Testis (tissue), 2 donors: ENCODE measurements at regions not wholly inside any gene's neighbourhood (a gene's known extent, or its start where the extent isn't known, plus 50 kb on each side); places are given as distances from the start of the nearest gene placed in this dataset.

Source experiments
- DNase-seq: peaks from one replicate; pipeline ENCODE4 v3.0.0-alpha.2; 2019
- H3K27ac ChIP-seq, 2 donors: fragments of 200-600 bp; sonication (generic); one replicate each; pipeline ENCODE4 v1.5.1; 2019
- H3K27me3 ChIP-seq: fragments of 200-600 bp; sonication (generic); one replicate; pipeline ENCODE4 v1.5.1; 2019
- H3K36me3 ChIP-seq: fragments of 200-600 bp; sonication (generic); one replicate; pipeline ENCODE4 v1.5.1; 2017; ENCODE audit warnings: low read depth; ENCODE audit errors: missing control alignments
- H3K4me1 ChIP-seq: fragments of 200-600 bp; sonication (generic); one replicate; pipeline ENCODE4 v1.5.1; 2019
- H3K4me3 ChIP-seq, 2 donors: fragments of 200-600 bp; sonication (generic); one replicate each; pipeline ENCODE4 v1.5.1; 2017 to 2019
- H3K9me3 ChIP-seq: fragments of 200-600 bp; sonication (generic); one replicate; pipeline ENCODE4 v1.5.1; 2017
- CTCF ChIP-seq, 3 experiments: fragments of 450-650 bp in 2 of 3; fragments of 200-600 bp in 1 of 3; sonication (generic) in 1 of 3; IDR thresholded peaks; one replicate each; pipeline ENCODE4 v1.5.1; 2016 to 2019; ENCODE audit warnings: antibody characterized with exemption in 3 of 3, mild to moderate bottlenecking in 2 of 3, moderate library complexity in 1 of 3
- POLR2A ChIP-seq: fragments of 450-650 bp; IDR thresholded peaks from one replicate; pipeline ENCODE4 v1.6.1; 2017; ENCODE audit warnings: antibody characterized with exemption, mild to moderate bottlenecking, moderate library complexity
- WGBS, 2 donors: methylation state at CpG; one replicate each; pipeline ENCODE4 v1.1.5; 2018; 5-methylcytosine and 5-hydroxymethylcytosine counted together
- intact Hi-C: fragments of 100-400 bp; cut with DNase I; formaldehyde crosslinking; loops from one replicate; pipeline ENCODE4 v1.15.1; 2023; ENCODE audit warnings: low total_unique reads

- H3K36me3 ChIP-seq: no peaks in the 10 kb centered on the region
- intact Hi-C loops: no loop called here
- no peak for TF ChIP-seq CTCF (IDR thresholded peaks at IDR 0.05)
- TF ChIP-seq POLR2A: no peak
- no peaks in the 10 kb centered on the region for H3K27me3 ChIP-seq
- no peak overlapping the region for H3K27ac ChIP-seq
- no peak overlapping the region for H3K4me3 ChIP-seq
- DNase-seq: no peak
- WGBS, 2 donors: 84 to 88% methylated on average over 9 to 10 of the region's 10 CpGs
- no peaks in the 10 kb centered on the region for H3K9me3 ChIP-seq
- H3K4me1 ChIP-seq: no peaks in the 10 kb centered on the region
These were observed 283.9 kb downstream of the SMOC2 start for GRCh38 chr6:168724669-168725570.

GRCh38 chr6:168724033-168724432, 283.0 kb downstream of the SMOC2 start:
- H3K4me3 ChIP-seq: no peak overlapping the region
- no peaks in the 10 kb centered on the region for H3K9me3 ChIP-seq
- no peaks in the 10 kb centered on the region for H3K36me3 ChIP-seq
- no peak for TF ChIP-seq CTCF (IDR thresholded peaks at IDR 0.05)
- TF ChIP-seq POLR2A: no peak
- no peaks in the 10 kb centered on the region for H3K27me3 ChIP-seq
- WGBS, 2 donors: 100% methylated on average over 1 of the region's 1 CpG
- no peaks in the 10 kb centered on the region for H3K4me1 ChIP-seq
- DNase-seq: no peak
- H3K27ac ChIP-seq: no peak overlapping the region
- intact Hi-C loops: no loop called here

GRCh38 chr6:168722397-168722796, 281.4 kb downstream of the SMOC2 start:
- Histone ChIP-seq H3K9me3 (no peaks in the 10 kb centered on the region), H3K4me3 (no peak overlapping the region), H3K27ac (no peak overlapping the region), H3K27me3 (no peaks in the 10 kb centered on the region), H3K4me1 (no peaks in the 10 kb centered on the region), H3K36me3 (no peaks in the 10 kb centered on the region)
- intact Hi-C loops: no loop called here
- no peak for TF ChIP-seq POLR2A
- no peak for TF ChIP-seq CTCF (IDR thresholded peaks at IDR 0.05)
- no peak for DNase-seq
- WGBS, 2 donors: 80 to 88% methylated on average over 4 of the region's 4 CpGs

- H3K27ac ChIP-seq: no peak overlapping the region
- no peaks in the 10 kb centered on the region for H3K36me3 ChIP-seq
- intact Hi-C loops: no loop called here
- no peaks in the 10 kb centered on the region for H3K27me3 ChIP-seq
- no peak overlapping the region for H3K4me3 ChIP-seq
- no peak for TF ChIP-seq POLR2A
- no peak for TF ChIP-seq CTCF (IDR thresholded peaks at IDR 0.05)
- DNase-seq: no peak
- WGBS, 2 donors: 76 to 80% methylated on average over 6 of the region's 6 CpGs
- H3K4me1 ChIP-seq: no peaks in the 10 kb centered on the region
- no peaks in the 10 kb centered on the region for H3K9me3 ChIP-seq
These were observed 280.6 kb downstream of the SMOC2 start for GRCh38 chr6:168721571-168721970.

GRCh38 chr6:168719901-168720300, 278.9 kb downstream of the SMOC2 start:
- no peak for DNase-seq
- H3K9me3 ChIP-seq: no peaks in the 10 kb centered on the region
- H3K4me1 ChIP-seq: no peaks in the 10 kb centered on the region
- no peaks in the 10 kb centered on the region for H3K36me3 ChIP-seq
- TF ChIP-seq CTCF (IDR thresholded peaks at IDR 0.05): no peak
- H3K27ac ChIP-seq: no peak overlapping the region
- intact Hi-C loops: no loop called here
- WGBS, 2 donors: 87 to 88% methylated on average over 5 of the region's 5 CpGs
- no peaks in the 10 kb centered on the region for H3K27me3 ChIP-seq
- no peak overlapping the region for H3K4me3 ChIP-seq
